Hematopoietic multipotent progenitor cell treated with erythropoietin and hydrocortisone succinate and interleukin-3 and kit ligand, for 17 days (in vitro differentiated cells): ENCODE measurements at regions not wholly inside any gene's neighbourhood (a gene's known extent, or its start where the extent isn't known, plus 50 kb on each side); places are given as distances from the start of the nearest gene placed in this dataset.
"Not testable (repeated sequence)": the region's sequence is repeated elsewhere in the genome, so short reads cannot be mapped to it uniquely, and the experiment has no call there.

ENCODE experiments used
- DNase-seq: peaks from one replicate; pipeline ENCODE4 v3.0.0-alpha.2; 2015; ENCODE audit warnings: low spot score

DNA sequence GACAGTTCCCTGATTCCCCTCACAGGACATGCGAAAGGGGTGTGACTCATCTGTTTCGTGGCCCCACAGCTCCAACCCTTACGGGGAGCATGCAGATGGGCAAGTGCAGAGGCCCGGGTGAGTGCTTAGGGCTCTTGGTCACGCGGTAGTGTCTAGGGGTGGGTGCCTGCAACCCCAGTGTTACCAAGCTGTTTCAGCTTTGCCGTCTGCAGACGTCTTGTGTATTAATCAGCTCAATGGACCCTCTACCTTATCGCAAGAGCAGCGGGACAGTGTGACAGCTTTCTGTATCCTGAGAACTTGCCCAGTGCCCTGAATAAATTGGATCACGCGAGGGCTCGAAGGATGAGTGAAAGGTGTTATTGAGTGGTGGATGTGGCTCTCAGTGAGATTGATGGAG lies 816.4 kb upstream of the ANO3 start:
- no peak for DNase-seq

DNA sequence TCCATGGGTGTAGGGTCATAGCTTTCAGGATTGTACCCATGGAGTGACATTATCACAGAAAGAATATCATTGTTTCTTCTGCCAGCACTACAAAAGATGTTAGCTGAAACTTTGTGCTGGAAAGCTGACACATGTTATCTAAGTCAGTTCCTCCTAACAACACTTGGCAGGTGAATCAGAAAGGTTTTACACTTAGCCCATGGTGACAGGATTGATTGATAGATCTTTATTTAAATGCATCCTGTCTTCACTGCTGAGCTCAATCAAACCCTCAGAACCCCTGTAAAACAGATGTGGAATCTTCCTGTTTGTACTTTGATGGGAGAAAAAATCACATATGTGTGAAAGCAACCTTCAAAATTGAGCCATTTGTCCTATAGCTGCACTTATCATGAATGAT lies 811.5 kb upstream of the ANO3 start:
- no peak for DNase-seq

DNA sequence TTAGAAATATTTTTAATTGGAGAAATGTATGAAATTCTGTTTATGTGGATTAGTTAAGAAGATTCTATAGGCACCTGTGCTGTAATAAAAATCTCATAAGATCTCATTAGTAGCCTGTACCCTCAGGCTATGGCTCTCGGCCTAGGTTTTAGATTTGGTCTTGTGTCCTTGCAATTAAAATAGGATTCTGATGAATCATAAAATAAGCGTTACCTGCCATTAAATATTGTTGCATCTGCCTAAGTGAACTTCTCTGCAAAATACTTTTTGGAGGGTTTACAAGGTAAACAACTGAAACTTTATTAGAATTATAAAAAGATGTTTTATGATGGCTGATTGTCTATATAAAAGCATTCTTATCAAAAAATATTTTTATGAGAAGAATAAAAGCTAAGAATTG lies 804.1 kb upstream of the ANO3 start:
- no peak for DNase-seq

DNA sequence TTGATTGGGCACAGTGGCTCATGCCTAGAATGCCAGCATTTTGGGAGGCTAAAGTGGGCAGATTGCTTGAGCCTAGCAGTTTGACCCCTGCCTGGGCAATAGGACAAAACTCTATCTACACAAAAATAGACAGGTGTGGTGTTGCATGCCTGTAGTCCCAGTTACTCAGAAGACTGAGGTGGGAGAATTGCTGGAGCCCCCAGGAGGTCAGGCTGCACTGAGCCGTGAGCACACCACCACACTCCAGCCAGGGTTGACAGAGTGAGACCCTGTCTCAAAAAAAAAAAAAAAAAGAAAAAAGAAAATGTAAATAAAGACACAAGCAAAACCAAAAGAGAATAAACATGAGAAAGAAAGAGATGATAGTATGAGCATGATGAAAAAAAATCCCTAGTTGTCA lies 802.4 kb upstream of the ANO3 start:
- no peak for DNase-seq

DNA sequence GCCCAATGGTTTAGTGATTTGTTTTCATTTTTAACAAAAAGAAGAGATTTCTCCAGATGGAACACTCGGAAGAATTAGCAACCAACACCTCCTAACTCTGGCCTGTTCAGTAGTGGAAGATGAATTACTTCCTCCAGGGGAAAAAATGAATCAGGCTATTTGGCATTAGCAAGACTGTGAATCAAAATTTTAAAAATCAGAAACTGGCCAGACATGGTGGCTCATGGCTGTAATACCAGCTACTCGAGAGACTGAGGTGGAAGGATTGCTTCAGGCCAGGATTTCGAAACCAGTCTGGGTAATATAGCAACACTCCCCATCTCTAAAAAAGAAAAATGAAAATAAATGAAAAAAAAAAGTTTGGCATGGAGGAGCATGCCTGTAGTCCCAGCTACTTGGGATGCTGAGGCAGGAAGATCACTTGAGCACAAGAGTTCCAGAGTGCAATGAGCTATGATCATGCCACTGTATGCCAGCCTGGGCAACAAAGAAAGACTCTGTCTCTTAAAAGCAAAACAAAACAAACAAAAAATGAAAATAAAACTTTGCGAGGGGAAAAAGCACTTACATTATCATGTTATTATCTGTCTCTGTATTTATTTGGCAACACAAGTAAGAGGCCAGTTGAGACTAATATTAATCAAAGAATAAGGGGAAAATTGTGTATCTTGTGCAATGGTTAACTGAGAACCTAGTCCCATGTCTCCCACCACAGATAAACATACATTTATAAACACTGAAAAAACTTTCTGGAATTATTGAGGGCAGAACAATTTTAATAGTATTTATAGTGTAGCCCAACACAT lies 796.3 kb upstream of the ANO3 start:
- DNase-seq: no peak

DNA sequence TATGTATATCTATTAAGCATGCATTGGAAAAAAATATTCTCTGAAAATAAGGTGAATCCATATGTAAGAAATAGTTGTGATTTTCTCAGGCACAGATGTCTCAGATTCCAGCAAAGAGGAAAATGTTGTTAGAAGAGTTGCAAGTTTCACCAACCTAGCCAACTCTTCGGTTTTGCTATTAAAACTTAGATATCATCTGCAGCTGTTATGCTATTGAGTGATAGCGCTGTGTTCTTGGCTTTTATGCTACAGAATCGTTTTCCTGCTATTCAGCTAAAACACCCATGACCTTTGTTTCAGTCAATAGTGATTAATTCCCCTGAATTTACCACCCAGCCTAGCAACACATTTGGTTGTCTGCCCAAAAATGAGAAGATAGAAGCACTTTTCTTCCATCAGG lies 795.6 kb upstream of the ANO3 start:
- DNase-seq: no peak

DNA sequence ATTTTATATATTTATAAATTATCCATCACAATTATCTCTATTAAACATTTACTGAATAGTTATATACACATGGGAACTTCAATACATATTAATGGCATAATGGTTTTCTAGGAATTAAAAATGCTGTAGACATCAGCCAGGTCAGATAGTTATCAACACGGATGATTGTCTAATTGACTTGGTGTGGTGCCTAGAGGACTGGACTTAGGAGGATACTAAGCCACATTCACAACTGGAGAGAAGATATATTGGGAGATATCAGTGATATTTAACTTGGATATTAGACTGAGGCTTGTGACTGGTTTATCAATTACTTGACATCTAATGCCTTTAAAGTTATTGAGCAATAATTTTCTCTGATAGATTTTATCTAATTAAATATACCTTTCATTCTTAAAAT lies 794.5 kb upstream of the ANO3 start:
- no peak for DNase-seq

DNA sequence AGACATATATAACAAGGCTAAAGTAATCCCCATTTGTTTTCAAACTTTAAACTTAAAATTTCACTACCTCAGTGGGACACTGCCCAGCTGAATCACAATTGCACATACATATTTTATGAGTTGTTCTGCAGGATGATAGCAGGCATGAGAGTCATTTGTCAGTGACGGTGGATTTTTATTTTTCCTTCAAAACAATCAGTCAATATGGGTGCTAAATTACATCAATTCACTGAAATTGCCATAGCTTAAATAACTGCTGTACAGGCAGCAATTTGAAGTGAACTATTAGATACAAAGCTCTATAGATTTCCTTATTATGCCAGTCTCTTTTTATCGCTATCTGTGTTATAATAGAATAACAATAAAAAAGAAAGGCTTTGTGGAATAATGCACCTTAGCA lies 784.6 kb upstream of the ANO3 start:
- no peak for DNase-seq

DNA sequence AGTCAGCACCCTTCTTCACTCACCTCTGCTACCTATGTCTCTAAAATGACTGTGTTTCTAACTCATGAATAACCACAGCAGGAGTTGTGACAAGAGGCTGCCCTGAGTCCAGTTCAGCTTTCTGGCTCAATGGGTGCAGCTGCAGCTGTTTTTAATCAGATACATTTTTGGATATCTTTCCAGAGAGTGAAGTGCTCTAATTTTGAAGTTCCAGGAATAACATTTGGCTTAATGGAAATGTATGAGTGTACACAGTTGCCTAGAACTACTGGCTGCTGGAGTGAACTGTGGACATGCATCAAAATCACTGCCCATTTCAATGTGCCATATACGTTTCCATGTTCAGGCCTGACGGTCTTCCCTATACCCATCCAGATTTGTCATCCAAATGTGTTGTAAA lies 769.5 kb upstream of the ANO3 start:
- no peak for DNase-seq

DNA sequence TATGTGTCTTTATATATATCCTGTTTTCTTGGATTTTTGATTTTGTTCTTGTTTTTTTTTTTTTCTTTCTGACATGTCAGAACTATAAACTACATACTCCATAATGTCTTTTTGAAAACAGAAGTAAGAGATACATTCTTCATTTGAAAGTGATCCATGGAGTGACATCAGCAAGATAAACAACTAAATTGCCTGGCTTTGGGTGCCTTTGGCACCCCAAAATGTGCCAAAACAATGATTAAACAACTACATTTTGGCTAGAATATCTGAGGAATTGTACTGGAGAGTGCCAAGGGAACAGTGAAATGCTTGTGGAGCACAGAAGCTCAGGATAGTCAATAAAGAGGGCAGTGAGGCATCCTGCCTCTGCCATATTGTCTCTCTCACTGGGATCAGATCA lies 766.1 kb upstream of the ANO3 start:
- DNase-seq: no peak

DNA sequence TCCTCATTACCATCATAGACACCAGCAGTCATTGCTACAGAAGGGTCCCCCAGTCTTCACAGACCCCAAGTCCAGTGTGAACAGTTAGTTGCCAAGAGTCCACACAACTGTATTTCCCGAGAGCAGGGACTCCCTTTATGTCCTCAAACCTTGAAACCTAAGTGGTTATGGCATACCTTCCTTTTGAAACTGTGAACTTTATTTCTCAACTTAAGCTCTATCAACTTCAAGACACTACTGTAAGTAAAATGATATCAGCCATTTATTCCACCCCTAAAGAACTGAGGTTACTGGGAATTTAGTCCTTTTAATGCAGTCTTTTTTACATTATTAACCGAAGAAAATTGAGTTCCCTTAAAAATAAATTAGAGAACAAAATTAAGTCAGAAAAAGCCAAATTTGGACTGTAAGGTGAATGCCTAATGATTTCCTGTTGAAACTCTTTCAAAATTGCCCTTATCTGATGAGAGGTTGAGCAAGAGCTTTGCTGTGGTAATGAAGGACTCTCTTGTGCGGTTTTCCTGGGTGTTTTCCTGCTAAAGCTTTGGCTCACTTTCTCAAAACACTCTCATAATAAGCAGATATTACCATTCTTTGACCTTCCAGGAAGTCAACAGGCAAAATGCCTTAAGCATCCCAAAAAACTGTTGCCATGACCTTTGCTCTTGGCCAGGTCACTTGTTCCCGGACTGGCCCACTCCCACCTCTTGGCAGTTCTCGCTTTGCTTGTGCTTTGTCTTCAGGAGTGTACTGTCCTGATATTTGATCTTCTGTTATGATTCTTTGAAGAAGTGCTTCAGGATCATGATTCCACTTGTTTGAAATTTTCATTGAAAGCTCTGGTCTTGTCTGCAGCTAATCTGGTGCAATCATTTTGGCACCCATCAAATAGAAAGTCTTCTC lies 765.4 kb upstream of the ANO3 start:
- no peak for DNase-seq

DNA sequence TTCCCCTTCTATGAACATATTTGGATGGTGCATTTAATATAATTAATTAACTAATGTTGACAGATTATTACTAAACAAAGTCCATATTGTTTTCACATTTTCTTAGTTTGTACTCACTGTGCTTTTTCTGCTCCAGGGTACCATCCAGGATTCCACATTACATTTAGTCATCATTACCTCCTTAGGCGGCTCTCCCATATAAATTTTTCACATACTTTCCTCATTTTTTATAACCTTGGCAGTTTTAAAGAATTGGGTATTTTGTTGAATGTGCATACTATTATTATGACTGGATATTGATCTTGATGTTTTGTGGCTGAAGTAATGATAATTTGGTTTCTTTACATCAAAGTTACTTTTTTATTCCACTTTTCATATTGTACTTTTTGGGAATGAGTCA lies 755.6 kb upstream of the ANO3 start:
- no peak for DNase-seq

DNA sequence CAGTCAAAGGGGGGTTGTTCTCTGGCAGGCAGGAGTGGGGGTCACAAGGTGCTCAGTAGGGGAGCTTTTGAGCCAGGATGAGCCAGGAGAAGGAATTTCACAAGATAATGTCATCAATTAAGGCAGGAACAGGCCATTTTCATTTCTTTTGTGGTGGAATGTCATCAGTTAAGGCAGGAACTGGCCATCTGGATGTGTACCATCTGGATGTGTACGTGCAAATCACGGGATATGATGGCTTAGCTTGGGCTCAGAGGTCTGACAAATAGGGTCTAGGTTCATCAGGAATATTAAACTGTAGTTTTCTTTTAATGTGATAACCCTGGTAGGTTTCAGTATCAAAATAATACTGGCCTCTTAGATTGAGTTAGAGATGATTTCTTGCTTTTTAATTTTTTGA lies 752.4 kb upstream of the ANO3 start:
- DNase-seq: not testable (repeated sequence)

DNA sequence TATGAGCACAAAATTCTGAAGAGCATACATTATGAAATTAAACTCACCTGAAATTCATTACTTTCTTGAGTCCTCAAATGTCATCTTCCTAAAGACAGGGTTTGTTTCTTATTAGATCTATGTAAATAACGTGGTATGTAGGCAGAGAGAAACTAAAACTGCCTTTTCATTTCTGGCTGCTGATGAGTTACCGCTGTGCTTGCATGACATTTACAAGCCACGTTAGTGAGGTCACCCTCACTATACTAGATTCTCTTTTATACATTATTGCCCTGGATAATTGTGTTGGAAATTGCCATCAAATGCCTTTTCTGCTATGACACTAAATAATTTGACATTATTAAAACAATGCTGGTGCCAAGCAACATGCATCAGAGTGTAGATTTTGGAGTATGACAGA lies 748.3 kb upstream of the ANO3 start:
- DNase-seq: no peak

DNA sequence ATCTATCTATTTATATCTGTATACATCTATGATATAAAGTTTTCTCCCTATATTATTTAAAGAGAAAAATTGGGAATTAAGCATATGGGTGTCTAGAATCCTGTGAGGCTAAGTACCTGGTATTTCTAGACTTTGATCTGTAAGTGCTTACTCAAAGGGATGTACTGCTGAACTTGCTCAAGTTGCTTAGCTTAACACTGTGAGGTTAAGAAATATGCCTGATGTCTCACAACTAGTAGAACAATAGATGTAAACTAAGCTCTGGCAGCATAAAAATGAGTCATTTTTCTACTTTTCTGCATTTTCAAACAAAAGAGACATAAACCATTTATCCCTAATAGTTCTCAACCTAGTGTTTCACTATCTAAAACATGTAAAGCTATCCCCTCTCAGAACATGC lies 744.4 kb upstream of the ANO3 start:
- DNase-seq: no peak

DNA sequence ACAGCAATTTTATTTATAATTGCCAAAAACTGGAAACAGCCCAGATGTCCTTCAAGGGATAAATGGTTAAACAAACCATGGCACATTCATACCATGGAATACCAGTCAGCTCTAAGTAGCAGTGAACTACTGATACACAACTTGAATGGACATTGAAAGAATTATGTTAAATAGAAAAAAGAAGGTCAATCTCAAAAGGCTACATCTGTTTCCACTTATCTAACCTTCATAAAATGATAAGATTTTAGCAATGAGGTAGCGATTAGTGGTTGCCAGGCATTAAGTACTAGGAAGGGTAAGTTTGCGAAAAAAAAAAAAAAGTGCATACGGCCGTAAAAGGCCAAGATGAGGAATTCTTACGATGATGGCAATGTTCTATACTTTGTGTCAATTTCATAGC lies 738.7 kb upstream of the ANO3 start:
- DNase-seq: no peak

DNA sequence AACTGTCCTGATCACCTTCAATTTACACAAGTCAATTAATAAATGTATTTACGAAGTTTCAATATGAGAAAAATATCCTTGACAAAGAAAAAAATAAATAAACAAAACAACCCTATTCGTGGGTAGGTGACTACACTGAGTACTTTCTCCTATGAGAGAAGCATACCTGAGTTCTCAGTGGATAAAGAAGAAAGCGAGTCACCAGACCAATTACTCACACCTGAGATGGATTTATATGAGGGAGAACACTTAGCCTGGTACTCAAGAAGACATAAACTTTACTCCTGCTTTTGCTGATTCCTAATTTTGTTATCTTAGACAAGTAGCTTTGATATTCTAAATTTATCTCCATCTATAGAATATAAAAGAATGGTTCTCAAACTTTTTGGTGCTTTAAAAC lies 735.2 kb upstream of the ANO3 start:
- no peak for DNase-seq

DNA sequence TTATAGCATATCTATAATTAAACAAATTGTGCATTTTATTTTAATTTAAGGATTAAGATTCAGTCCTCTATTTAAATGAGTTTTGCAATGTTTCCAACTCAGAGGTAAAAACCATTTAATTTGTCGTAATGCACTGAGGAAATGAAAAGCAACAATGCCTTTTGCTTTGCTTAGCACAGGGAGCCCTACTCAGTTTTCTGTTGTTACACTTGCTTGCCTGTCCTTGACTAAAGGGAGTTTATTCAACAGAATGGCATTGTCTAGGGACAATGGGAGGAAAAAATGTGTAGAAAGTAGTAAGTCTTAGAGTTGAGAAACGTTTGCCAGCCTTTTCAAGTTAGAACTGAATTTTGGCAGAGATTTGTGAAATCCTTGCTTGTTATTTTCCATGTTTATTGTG lies 734.2 kb upstream of the ANO3 start:
- DNase-seq: no peak

DNA sequence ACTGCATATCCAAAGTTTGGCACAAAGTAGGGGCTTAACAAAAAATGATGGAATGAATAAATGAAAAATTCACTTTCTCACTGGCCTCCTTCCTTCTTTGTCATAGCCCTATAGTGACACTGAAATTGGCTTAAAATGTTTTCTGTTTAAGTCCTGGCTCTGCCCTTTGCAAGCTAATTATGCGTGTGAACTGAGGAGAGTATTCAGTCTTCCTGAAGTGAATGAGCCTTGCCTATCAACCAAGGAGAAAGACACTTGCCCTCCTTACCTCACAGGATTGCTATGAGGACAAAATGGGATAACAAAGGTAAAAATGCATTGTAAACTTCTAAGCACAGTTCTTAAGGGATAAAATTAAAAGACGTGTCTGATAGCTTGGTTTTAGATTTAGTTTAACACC lies 729.8 kb upstream of the ANO3 start:
- no peak for DNase-seq

DNA sequence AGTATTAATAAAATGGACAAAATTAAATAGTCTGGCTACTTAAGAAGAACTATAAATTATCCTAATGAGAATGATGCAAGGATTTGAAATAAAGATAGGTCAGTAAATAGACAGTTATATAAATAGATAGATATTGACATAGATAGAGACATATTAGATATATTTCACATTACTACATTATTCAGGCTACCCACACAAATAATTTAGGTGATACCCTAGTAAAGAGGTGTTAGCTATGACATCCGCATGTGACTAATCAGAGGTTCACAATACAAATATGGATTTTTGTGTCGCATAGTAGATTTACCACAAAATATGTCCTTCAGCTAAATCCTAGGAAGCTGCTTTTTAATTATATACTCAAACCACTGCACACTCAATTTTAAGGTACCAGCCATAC lies 729.0 kb upstream of the ANO3 start:
- no peak for DNase-seq

DNA sequence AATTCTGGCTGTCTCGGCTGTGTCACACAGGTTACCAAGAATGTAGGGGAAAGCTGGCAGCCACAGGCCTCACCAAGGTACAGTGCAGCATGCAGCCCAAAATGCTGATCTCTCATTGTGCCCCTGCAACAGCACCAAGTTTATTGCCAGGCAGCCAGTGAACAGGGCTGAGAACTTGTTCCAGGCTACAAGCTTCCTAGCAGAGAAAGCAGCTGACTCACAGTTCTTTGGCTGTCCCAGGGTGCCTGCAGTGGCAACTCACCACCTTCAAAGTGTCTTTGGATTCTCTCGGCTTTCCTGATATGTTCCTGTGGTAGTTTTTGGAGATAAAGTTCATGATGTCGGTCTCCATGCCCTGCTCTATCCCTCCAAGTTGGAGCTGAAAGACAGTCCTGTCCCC lies 719.1 kb upstream of the ANO3 start:
- DNase-seq: no peak

DNA sequence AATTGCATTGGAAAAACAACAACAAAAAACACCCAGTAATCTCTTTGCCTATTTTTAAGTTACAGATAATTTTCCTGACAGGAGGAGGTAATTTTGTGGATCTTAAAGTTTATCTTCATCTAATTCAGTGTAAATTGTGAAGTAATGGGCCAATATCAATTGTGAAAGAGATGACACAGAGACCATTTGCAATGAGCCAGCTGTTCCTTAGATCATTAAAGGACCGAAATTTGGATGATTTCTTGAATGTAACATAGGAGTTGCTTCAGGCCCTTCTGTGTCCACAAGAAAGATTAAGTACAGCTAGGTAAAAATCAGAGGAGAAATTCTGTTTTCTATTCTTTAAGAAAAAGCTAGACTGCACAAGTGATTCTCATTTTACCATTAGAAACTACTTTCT lies 718.5 kb upstream of the ANO3 start:
- no peak for DNase-seq

DNA sequence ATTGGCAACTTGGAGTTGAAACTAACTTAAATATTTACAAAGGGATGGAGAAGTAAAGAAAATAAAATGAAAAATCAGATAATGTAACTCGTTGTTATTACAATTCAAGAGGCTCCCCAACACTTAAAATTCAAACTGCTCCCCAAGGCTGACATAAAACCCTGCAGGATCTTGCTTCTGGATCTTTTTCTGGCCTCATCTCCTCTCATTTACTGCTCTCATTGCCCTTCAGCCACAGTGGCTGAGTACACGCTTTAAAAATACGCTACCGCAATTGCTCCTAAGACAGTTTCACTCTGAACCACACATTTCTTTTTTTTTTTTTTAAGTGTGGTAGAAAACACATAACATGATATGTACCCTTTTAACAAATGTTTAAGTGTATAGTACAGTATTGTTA lies 718.1 kb upstream of the ANO3 start:
- no peak for DNase-seq

DNA sequence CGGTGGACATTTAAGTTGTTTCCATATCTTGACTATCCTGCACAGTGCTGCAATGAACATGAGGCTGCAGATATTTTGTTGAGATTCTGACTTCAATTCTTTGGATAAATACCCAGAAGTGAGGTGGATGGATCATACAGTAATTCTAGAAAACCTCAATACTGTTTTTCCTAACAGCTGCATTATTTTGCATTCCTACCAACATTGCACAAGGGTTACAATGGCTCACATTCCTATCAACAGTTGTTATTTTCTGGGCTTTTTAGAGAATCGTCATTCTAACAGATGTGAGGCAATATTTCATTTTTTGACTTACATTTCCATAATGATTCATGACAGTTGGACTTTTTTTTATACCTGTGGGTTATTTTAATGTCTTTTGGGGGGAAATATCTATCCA lies 716.9 kb upstream of the ANO3 start:
- DNase-seq: no peak
